HG02610 (cell line): ENCODE measurements at regions not wholly inside any gene's neighbourhood (a gene's known extent, or its start where the extent isn't known, plus 50 kb on each side); places are given as distances from the start of the nearest gene placed in this dataset.

ENCODE experiments used
- ATAC-seq: cut with Tn5 transposase; IDR thresholded peaks from one replicate; pipeline ENCODE4 v1.9.1; 2021; ENCODE audit warnings: mild to moderate bottlenecking, moderate library complexity; ENCODE audit not compliant: unreplicated experiment

DNA sequence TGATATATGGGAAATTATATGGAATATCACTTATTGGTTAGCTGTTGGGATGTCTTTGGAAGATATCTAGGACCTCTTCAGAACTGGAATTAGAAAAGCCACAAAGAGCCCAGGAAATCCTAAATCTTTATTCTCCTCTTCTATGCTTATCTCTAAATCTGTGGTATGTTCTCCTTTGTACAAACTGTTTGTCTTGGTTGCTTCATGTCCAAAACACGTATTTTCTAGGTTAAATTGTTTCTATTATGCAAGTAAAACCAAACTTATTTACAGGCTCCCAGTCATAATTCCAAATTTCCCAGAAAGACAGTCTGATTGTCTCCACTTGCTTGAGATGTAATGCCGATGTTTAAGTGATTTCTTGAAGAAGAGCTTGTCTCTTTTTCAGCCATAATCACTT lies 650.9 kb downstream of the CDH11 start:
- ATAC-seq: no peak

DNA sequence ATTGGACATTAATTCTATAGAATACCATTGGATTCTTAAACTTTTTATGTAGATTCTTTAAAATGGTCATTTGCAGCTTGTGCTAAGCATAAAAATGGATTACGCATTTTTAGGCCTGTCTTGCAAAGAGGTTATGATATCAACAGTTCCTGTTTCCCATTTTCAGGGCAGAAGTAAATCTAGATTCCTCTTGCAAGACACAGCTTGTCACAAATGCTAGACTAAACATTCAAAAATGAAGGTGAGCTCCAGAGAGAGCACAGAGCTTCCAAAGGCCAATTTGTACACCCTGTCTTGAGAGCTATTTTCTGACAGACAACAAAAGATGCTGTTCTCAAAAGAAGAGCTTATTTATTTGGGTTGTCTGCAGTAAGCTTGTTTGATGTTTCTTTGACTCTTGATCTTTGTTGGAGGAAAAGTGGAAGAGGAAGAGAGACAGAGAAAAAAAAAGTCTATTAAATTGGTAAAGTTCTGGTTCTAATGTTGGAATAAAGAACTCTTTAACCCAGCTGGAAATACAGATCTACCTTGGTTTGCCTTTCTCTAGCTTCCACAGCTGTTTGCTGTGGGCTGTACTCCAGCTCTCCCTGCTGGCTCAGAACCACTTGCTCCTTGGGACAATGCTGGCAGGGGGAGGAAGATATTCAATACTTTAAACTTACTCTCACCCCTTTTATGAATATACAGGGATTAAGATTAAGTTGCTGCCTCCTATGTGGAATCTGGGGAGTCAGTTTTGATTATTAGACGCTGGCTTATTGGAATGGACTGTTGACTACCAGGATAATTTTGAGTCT lies 651.8 kb downstream of the CDH11 start:
- no peak for ATAC-seq

DNA sequence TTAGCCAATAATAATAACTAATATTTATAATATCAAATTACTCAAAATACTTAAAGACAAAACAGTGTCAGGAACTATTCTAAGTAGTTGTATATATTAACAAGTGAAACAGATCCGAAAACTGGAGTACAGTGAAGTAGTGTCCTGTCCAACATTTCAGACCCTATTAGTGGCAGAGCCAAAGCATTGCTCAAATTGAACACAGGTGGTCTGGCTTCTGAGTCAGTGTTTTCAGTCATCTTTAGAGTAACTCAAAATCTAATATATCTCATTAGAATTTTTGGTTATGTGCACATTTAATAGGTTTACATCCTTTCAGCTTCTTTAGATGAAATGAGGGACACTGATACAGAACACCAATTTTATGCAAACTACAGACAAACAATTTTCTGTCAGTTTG lies 652.5 kb downstream of the CDH11 start:
- no peak for ATAC-seq

DNA sequence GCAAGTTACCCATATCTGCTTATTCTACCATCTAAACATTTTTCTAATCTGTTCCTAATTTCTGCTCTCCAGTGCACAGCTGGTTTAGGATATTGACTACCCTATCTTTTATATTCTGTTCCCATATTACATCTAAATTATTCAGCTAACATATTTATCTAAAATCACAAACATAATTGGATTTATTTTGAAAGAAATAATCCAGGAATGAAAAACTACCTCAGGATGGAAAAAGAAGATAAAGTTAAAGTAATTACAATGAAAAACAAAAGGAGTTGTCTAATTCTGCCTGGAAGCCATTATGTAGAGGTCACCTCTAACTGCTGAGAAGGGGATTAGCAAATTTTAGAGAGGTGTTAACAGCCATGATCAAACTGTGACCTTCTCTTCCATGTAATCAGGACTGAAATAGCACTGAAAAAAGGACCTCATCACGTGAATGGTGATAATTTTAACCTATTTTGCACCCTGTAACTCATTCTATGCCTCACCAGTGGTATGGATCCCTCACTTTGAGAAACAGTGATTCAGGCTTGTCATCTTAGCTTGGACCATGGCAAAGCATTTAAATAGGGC lies 653.3 kb downstream of the CDH11 start:
- ATAC-seq: no peak

DNA sequence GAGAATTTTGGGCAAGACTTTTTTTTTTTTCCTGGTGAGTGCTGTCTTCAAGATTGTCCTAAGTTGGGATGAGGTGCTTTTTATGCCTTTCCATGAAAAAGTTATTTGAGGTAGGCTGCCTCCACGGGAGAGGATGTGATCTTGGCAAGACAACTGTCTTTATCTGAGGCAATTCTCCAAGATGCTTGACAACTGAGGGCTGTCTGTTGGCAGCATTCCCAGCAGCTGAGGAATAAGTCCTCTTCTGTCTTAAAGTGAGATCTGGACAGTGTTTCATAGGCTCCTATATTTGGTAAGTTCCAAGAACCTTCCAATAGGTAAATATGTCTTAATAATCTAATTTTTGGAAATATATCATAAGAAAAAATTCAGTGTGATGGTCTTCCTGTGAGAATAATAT lies 662.0 kb downstream of the CDH11 start:
- no peak for ATAC-seq

DNA sequence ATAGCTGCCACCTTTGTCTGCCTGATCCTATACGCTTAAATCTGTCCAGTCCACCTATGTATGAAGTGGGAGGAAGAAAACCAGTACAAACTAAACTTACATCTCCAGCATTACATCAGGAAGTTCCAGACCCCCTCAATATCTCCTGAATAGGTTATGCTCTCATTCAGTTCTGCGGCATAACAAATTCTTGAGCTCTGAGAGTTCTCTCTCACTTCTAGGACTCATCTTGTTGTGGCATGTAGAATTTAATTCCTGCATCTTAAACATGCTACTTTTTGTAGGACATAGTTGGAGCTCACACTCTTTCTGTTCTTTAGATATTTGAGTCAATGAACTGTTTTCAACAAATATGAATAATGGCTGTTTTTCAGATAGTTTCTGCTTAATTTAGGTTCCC lies 662.5 kb downstream of the CDH11 start:
- ATAC-seq: no peak

DNA sequence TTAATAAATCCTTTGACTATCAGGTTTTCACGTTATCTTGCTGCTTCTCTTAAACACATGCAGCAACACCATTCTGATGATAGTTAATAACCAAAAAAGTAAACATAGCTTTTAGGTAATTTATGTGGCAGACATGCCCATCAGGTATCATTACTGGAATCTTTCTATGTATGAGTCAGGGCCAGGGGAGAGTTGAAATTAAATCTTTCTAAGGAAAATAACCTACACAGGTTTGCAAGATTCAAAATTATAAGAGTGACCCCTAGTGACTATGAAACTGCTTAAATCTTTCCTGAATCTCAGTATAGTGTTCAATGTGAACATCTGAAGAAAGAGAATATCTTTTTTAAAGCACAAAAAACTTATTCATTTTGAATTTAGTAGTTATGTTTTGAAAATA lies 666.6 kb downstream of the CDH11 start:
- ATAC-seq: no peak

DNA sequence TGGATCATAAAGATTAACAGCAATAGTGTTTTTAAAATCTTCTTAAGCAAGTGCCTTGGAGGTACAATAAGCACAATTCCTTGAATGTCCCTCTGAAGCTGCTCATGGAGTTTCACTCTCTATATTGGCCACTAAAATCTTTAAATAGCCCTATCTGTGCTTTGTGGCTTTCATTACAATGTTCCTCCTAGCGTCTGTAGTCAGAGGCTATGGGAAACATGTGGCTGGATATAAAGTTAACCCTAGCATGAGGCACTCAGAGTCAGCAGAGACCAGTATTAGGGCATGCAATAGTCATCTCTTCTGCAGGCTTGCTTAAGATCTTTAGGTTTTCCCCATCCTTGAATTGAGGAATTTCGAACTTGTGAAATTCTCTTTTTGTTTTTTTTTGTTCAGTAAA lies 668.2 kb downstream of the CDH11 start:
- ATAC-seq: no peak

DNA sequence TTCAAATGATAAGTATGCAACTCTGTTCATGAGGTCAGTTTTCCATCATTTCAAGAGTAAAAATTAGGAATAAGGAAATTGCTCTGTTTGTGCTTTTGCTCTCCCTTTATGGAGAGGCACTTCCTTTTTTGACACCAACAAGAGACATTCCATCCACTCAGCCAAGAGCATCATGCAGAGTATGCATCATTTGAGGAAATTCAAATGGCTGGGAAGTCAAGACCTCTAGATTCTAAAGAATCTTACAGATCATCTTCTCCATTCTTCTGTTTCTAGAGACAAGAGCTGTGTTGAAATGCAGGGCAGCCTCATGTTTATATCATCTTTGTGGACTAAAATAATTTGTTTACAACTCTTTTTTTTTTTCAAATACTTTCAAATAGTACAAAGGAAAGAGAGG lies 669.4 kb downstream of the CDH11 start:
- ATAC-seq: no peak

DNA sequence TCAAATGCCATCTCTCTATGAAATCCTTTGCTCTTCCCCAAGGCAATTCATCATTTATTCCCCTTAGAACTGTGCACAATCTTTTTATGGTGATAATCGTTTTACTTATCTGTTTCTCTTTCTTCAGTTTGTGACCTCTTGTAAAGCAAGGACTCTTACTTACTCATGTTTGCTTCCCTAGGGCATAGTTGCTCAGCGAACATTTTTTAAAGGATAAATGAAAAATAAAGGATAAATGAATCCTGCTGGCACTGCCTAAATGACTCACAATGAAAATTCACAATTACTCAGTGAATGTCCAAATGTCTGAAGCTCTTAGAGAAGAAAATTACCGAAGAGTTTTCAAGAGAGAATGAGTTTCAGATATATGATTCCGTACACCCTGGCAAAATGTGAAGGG lies 671.7 kb downstream of the CDH11 start:
- ATAC-seq: no peak

DNA sequence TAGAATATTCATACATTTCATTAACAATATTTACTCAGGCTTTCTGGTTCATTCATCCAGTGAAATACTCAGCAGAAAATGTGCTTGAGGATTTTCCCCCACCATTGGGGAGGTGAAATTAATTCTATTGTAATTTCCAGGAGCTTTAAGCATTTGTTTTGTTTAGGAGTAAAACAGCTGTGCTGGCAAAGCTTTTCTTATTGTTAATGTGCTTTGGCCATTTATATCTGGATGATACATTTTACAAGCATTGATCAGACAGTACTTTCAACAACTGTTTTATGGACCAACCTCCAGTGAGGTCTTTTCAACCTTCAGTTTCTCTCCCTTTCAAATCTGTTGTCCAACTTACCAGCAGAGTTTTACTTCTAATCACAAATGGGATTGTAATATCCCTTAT lies 672.4 kb downstream of the CDH11 start:
- ATAC-seq: no peak

DNA sequence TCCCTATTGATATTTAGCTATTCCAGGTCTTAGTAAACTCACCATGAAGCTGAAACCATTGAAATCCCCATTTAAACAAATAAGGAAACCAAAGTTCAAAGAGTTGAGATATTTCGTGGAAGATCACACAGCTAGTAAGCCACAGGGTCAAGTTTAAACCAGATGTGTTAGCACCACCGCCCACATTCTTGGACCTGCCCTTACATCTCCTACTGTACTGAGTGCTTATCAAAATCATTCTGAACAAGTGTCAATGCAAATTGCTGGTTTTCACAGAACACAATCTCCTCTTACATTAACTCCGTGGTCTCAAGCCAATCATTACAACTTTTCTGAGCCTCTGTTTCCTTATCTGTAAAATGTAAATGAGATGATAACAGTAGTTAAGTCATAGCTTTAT lies 676.2 kb downstream of the CDH11 start:
- ATAC-seq: peak; percentile 43

DNA sequence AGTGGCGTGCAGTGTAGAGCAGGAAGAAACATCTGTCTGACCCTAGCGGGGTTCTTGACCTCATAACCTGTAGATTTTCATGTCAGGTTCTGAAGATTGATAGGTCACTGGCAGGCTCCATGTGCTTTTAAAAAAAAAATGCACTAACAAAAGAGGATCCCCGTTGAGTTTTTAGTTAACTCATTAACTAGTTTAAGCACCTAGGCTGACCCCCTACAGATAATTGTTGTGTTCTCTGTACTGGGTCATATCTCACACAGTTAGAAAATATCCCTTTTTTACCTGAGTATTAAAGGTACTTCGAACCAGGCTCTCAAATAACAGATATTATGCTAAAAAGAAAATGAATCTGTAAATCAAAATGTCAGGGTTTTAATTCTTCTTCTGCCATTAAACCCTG lies 676.6 kb downstream of the CDH11 start:
- no peak for ATAC-seq

DNA sequence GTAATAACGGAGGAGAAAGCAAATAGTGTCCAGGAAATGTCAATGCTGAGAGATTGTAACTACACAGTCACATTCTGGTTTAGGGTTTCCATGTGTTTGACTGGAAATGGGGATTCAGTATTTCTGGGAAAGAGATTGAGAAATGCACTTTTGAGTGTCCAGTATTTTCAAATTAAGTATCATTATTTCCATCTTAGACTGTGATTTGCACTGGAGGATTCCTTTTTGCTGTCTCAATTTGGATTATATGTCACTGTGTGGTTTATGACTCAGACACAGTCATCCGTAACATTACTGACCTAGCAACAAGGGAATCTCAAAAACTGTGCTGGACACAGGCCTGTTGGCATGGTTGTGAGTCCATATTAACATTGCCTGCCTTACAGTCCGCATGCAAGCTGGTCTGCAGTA lies 681.4 kb downstream of the CDH11 start:
- no peak for ATAC-seq

DNA sequence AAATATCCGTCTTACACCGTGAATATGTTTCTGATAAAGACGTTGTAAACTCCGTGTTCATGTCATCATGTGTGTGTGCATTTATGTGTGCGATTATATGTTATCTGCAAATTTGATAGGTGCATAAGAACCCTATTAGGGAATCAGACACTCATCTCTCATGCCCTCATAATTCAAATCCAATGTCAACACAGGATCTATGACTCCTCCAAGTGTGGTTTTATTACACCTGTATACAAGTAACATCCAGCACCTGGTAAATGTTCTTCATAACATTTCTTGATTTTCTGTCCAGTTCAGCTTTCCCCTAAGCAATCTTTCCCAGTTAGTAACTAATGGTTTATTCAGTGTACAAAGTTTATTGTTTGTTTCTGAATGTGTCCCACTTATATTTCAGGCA lies 681.9 kb downstream of the CDH11 start:
- no peak for ATAC-seq

DNA sequence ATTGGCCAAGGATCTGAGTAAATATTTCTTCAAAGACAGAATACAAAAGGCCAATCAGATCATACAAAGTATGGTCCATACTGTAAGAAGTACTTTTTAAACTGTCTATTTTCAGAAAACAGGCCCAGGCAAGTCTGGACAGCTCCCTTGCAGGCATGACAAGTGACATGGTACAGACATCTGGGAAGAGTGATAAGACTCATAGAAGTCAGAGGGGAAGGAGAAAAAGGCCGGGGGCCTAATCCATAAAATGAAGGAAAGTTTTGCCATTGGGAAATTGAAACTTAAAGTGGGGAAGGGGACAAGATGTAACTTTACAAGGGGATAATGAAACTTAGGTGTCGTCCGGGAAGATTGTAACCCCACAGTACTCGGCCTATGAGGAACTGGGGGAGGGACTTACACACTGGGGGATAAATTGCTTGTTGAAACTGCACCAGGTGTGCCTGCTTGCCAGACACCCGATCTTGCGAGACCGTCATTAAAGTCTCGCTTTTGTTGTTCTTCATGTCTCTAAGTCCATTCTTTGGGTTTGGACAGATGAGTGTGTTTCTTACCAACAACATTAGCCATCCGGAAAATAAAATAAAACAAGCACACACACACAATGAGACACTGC lies 684.0 kb downstream of the CDH11 start:
- ATAC-seq: no peak

DNA sequence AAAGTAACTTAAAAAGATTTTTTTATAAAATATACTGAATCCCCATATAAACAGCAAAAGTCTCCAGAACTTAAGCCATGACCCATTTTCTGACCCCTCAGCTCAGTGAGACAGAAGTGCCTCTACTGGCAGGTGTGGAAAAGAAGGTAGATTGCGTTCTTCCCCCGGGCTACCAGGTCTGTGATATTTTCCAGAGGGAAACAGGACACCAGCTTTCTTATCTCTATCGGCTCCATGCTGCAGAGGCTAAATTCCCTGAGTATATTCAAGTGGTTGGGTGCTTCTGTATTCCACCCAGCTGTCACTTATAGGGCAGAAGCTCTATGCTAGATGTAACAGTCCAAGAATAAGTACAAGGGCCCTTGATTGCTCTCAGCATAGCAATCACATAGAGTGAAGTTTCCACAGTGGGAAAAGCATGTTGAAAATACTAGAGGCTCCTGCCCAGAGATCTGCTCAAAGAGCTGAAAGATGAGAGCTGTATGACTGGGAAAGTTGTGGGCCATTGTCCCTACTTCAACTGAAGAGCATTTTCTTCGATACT lies 687.3 kb downstream of the CDH11 start:
- no peak for ATAC-seq

DNA sequence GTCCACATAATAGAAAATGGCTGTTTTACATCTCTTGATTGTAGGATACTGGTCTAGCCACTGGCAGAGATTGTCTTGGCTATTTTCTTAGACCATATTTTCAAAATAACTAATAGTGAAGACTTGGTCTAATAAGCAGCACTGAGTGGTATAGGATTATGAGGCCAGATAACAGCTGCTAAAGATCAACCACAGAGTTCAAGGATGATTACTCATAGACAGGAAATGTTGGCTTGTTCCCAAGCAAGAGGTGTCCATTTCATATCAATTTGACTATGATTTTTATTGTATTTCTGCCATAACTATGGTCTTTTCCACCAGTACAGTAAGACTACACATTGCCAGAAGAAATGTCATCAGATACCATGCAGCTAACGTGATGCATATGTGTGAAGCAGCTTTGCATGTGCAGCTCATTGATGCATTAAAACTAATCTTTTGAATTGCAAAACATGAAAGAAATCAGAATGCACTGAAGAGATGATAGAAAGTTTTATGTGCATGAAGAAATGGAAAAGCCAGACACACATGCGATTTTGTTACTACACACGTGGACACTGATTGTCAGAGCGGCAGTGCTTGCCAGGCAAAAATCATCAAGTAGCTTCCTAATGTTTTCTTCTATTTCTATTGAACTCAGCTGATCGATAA lies 693.3 kb downstream of the CDH11 start:
- ATAC-seq: no peak

DNA sequence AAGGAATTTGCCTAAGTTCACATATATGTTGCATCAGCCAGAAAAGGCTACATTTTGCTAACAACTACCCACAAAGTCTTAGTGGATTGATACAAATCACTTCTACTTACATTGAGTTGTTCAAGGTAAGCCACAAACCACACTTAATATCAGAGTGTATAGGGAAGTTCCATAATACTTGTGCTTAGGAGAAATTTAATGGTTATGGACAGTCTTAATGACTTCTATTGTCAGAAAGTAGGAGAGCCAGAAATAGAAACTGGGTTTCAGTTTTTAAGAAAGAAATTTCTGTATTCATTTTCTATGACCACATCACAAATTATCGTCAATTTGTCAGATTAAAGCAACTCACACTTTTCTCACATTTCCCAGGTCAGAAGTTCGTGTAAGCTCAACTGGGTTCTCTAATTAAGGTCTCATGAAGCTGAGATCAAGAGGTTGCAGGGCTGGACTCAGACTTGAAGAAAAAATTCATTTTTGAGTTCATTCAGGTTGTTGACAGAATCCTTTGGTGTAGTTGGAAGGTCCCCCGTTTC lies 695.7 kb downstream of the CDH11 start:
- no peak for ATAC-seq

DNA sequence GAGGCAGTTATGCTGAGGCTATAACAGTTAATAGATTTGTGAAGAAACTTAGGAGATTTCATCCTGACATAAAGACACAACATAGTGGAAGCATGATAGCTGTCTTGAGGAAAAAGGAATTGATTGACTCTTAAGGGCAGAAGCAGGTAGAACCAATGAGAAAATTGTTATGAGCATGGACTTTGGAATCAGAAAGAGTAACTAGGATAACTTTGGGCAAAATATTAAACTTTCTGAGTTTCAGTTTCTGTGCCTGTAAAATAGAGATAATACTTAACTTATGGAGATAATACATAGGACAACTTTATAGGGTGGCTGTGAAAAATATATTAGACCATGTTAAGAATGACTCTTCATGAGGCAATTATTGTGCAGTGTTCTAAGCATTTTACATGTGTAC lies 696.5 kb downstream of the CDH11 start:
- ATAC-seq: no peak

DNA sequence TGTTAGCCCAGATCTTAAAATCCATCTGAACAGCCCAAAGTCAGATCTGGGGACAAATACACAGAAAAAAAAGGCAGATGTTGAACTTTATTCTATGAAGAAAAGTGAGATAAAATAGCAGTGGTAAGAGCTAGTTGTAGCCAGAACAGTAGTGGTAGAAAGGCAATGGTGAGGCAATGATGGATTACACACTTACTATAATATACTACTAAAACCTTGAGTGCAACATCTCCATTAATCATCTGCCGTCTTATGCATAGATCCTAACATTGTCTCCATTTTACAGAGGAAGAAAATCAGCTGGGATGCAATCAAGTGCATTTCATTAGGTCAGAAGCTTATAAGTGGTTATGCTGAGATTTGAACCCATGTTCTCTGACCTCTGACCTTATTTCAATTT lies 699.6 kb downstream of the CDH11 start:
- ATAC-seq: no peak
